HepG2 (cell line): ENCODE measurements at regions not wholly inside any gene's neighbourhood (a gene's known extent, or its start where the extent isn't known, plus 50 kb on each side); places are given as distances from the start of the nearest gene placed in this dataset.

Experiments
- ATAC-seq: fragments of 200-7000 bp; cut with Tn5 transposase; 3 replicates; pipeline ENCODE4 v1.9.1; 2020; ENCODE audit warnings: mild to moderate bottlenecking, moderate library complexity
- BruUV-seq: library from RNA; stranded (reverse); fragments of 400-500 nt; replicated peaks from 2 replicates; lab custom pipeline; 2021; lab: Mats Ljungman, UMichigan
- CTCF ChIA-PET: fragments of 300-600 bp; formaldehyde crosslinking; extraction: SDS; loops from one replicate; lab custom pipeline; 2021; ENCODE audit warnings: low total read pairs, inconsistent platforms, low intra/inter-chr PET ratio; lab: Yijun Ruan, JAX
- POLR2A ChIA-PET: fragments of 350-600 bp; sonication (Branson Sonifier 250); formaldehyde crosslinking; loops from one replicate; lab custom pipeline; 2020; ENCODE audit warnings: antibody characterized with exemption, inconsistent platforms; lab: Yijun Ruan, JAX
- DNase-seq: peaks from one replicate; pipeline ENCODE4 v3.0.0-alpha.2; 2015; ENCODE audit warnings: low spot score
- FAIRE-seq: peaks from 3 replicates; lab custom pipeline; 2011; peaks lifted over from hg19 to GRCh38; lab: Jason Lieb, UNC
- H2AFZ ChIP-seq: one replicate; pipeline ENCODE4 v1.6.1; 2011; ENCODE audit warnings: low read length, inconsistent platforms
- H3K27ac ChIP-seq: fragments of 300-600 bp; 3 replicates; pipeline ENCODE4 v1.8.0; 2011; ENCODE audit warnings: mixed run types, mild to moderate bottlenecking, mixed read lengths, low read length, inconsistent platforms; ENCODE audit not compliant: insufficient read depth; ENCODE audit errors: extremely low read length
- H3K27me3 ChIP-seq, 2 experiments: fragments of 200-600 bp in 1 of 2; 2 replicates in 1 of 2; 3 replicates in 1 of 2; pipeline versions ENCODE4 v1.6.0 to v1.8.0; 2011; ENCODE audit warnings: low read length in 2 of 2, mild to moderate bottlenecking in 2 of 2, moderate library complexity in 2 of 2, inconsistent platforms in 1 of 2; ENCODE audit not compliant: insufficient read depth in 2 of 2, control insufficient read depth in 1 of 2
- H3K36me3 ChIP-seq, 2 experiments: fragments of 200-600 bp in 1 of 2; replicated peaks in 1 of 2; 2 replicates in 1 of 2; 3 replicates in 1 of 2; pipeline versions ENCODE4 v1.5.1 to v1.8.0; 2011; ENCODE audit warnings: low read length in 2 of 2, inconsistent platforms in 1 of 2; ENCODE audit not compliant: insufficient read depth in 2 of 2, control insufficient read depth in 1 of 2
- H3K4me1 ChIP-seq: 2 replicates; pipeline ENCODE4 v1.5.1; 2012; ENCODE audit warnings: low read length, inconsistent platforms; ENCODE audit not compliant: insufficient read depth
- H3K4me2 ChIP-seq: 2 replicates; pipeline ENCODE4 v1.6.0; 2011; ENCODE audit warnings: low read depth, low read length, inconsistent platforms
- H3K4me3 ChIP-seq, 3 experiments: fragments of 200-600 bp in 1 of 3; sonication (generic), shearing (Covaris generic) in 1 of 3; replicated peaks in 1 of 3; 2 replicates each; pipeline ENCODE4 v1.5.1; 2011 to 2016; ENCODE audit warnings: low read length in 3 of 3, inconsistent platforms in 2 of 3, low read depth in 2 of 3, mild to moderate bottlenecking in 2 of 3, control low read depth in 1 of 3, mixed read lengths in 1 of 3; ENCODE audit not compliant: insufficient read depth in 1 of 3
- H3K79me2 ChIP-seq: one replicate; pipeline ENCODE4 v1.6.1; 2011; ENCODE audit warnings: low read length, inconsistent platforms; ENCODE audit not compliant: insufficient read depth
- H3K9ac ChIP-seq: 2 replicates; pipeline ENCODE4 v1.6.0; 2011; ENCODE audit warnings: mild to moderate bottlenecking, low read depth, low read length, inconsistent platforms; ENCODE audit not compliant: insufficient read depth
- H3K9me3 ChIP-seq: 2 replicates; pipeline ENCODE4 v1.5.1; 2012; ENCODE audit warnings: mild to moderate bottlenecking, low read length
- H4K20me1 ChIP-seq: 2 replicates; pipeline ENCODE4 v1.6.0; 2011; ENCODE audit warnings: inconsistent platforms, mild to moderate bottlenecking, low read length, moderate library complexity; ENCODE audit not compliant: insufficient read depth
- HNF4G ChIP-seq, 2 experiments: sonication (generic) in 1 of 2; formaldehyde crosslinking in 1 of 2; IDR thresholded peaks; 2 replicates each; pipeline versions ENCODE4 v1.4.0 to v1.6.1; 2011 to 2020; ENCODE audit warnings: borderline replicate concordance in 2 of 2, low read depth in 2 of 2, mild to moderate bottlenecking in 2 of 2, low read length in 1 of 2, missing genetic modification reagents in 1 of 2, moderate library complexity in 1 of 2
- HNRNPK ChIP-seq: fragments of 200-400 bp; formaldehyde crosslinking; IDR thresholded peaks from 2 replicates; pipeline ENCODE4 v1.6.1; 2018; ENCODE audit warnings: low read length, low read depth, moderate library complexity, mild to moderate bottlenecking; ENCODE audit not compliant: poor library complexity, severe bottlenecking
- SKI ChIP-seq: fragments of 450-650 bp; IDR thresholded peaks from one replicate; pipeline ENCODE4 v1.6.1; 2018; ENCODE audit warnings: mild to moderate bottlenecking; ENCODE audit not compliant: partially characterized antibody
- WGBS: methylation state at CpG from one replicate; pipeline ENCODE4 v1.1.6; 2017; ENCODE audit warnings: low lambda C conversion rate; 5-methylcytosine and 5-hydroxymethylcytosine counted together
- in situ Hi-C: cut with HindIII; loops from 2 replicates; pipeline ENCODE4 v1.10.0; 2017; ENCODE audit warnings: low pct_unique_long_range_greater_than_20kb; ENCODE audit not compliant: extremely low pct_ligation_motif_present
- intact Hi-C: fragments of 100-400 bp; cut with micrococcal nuclease; formaldehyde crosslinking; loops from one replicate; pipeline ENCODE4 v1.10.0; 2022; ENCODE audit not compliant: unreplicated experiment

- POLR2A ChIA-PET, result no interaction called here
- DNase-seq, result no peak
- Histone ChIP-seq H3K4me1 (no peaks in the 10 kb centered on the region), H3K27ac (no peak overlapping the region), H4K20me1 (no peaks in the 10 kb centered on the region), H3K79me2 (no peaks in the 10 kb centered on the region)
- intact Hi-C loops, result no loop called here
- WGBS, result 0% methylated on average over 3 of the region's 3 CpGs
- no TSS peak for BruUV-seq
- no peak for TF ChIP-seq SKI
- TF ChIP-seq, all 625 proteins: peak for 0
- no peak for ATAC-seq
- Histone ChIP-seq H3K9me3 (no peaks in the 10 kb centered on the region), H3K4me2 (no peak overlapping the region), H3K4me3 (no peak overlapping the region), H3K27me3 (no peaks in the 10 kb centered on the region; a peak in 2 of 5 replicates), H3K36me3 (no peaks in the 10 kb centered on the region), H3K9ac (no peak overlapping the region), H2AFZ (no peak overlapping the region)
- in situ Hi-C loops, result no loop called here
- no peak for FAIRE-seq
- CTCF ChIA-PET, result no interaction called here
Measured at GRCh38 chr5:57939771-57940170, 457.2 kb upstream of the ACTBL2 start.

DNA sequence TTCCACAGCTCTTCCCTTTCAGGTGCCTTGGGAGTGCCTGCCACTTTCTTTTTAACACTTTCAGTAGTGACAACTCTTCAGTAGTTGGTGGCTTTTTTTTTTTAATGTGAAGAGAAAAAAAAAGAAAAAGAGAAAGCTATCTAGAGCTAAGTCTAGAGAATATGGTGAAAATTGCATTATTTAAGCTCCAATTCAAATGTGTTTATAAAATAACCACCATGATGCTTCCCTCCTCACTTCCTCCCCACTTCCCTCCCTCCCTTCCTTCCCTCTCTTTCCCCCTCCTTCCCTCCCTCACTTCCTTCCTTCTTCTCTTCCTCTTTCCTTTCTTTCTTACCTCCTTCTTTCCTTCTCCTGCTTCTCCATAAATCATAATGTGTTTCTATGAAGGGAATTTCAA lies 456.7 kb upstream of the ACTBL2 start:
- Histone ChIP-seq H3K9ac (no peak overlapping the region), H4K20me1 (no peaks in the 10 kb centered on the region), H3K4me2 (no peak overlapping the region), H3K9me3 (no peaks in the 10 kb centered on the region), H3K79me2 (no peaks in the 10 kb centered on the region)
- FAIRE-seq (no peak), ATAC-seq (no peak)
- in situ Hi-C loops, result no loop called here
- POLR2A ChIA-PET, result no interaction called here
- no TSS peak for BruUV-seq
- intact Hi-C loops, result no loop called here
- TF ChIP-seq HNF4G (IDR thresholded peaks at IDR 0.05; ENCODE audit: borderline replicate concordance, low read depth, low read length) (no peak), HNF4G (CRISPR knock-in tag; IDR thresholded peaks at IDR 0.05; ENCODE audit: borderline replicate concordance, low read depth) (no peak), HNRNPK (peak; percentile 88)
- TF ChIP-seq, all 625 proteins: peak for 1
- no peaks in the 10 kb centered on the region; a peak in 2 of 5 replicates for H3K27me3 ChIP-seq
- H3K4me3 ChIP-seq, result no peak overlapping the region
- H3K36me3 ChIP-seq, result no peaks in the 10 kb centered on the region
- no peak overlapping the region for H3K27ac ChIP-seq
- no peaks in the 10 kb centered on the region for H3K4me1 ChIP-seq
- no peak for DNase-seq
- no peak overlapping the region for H2AFZ ChIP-seq
- CTCF ChIA-PET, result no interaction called here
